SK-N-SH (cell line): ENCODE measurements at regions not wholly inside any gene's neighbourhood (a gene's known extent, or its start where the extent isn't known, plus 50 kb on each side); places are given as distances from the start of the nearest gene placed in this dataset.

Experiments
- CTCF ChIA-PET: fragments of 300-600, 350-600 bp; formaldehyde crosslinking; extraction: SDS; loops from one replicate; lab custom pipeline; 2021; lab: Yijun Ruan, JAX
- POLR2A ChIA-PET: fragments of 350-600 bp; sonication (Branson Sonifier 250); formaldehyde crosslinking; extraction: SDS; loops from one replicate; lab custom pipeline; 2020; ENCODE audit warnings: antibody characterized with exemption, inconsistent platforms; lab: Yijun Ruan, JAX
- DNase-seq: peaks from one replicate; pipeline ENCODE4 v3.0.0; 2012
- H2AFZ ChIP-seq: fragments of 200-600 bp; sonication (generic); 2 replicates; pipeline ENCODE4 v1.8.1; 2016; ENCODE audit warnings: antibody characterized with exemption, mild to moderate bottlenecking, low read depth
- H3F3A ChIP-seq: fragments of 200-600 bp; sonication (generic); replicated peaks from 2 replicates; pipeline ENCODE3; 2016; ENCODE audit warnings: antibody characterized with exemption, mild to moderate bottlenecking; ENCODE audit not compliant: insufficient read depth
- H3K27ac ChIP-seq, 2 experiments: fragments of 200-500 bp in 1 of 2; fragments of 200-600 bp in 1 of 2; sonication (Bioruptor generic) in 1 of 2; sonication (generic), shearing (Covaris generic) in 1 of 2; 2 replicates each; pipeline versions ENCODE4 v1.5.1 to v1.6.1; 2014 to 2016; ENCODE audit warnings: low read depth in 2 of 2, inconsistent platforms in 1 of 2, low read length in 1 of 2, mild to moderate bottlenecking in 1 of 2, mixed read lengths in 1 of 2
- H3K27me3 ChIP-seq: fragments of 200-600 bp; sonication (generic), shearing (Covaris generic); 2 replicates; pipeline ENCODE4 v1.6.1; 2016; ENCODE audit warnings: mixed run types; ENCODE audit not compliant: insufficient read depth
- H3K36me3 ChIP-seq, 2 experiments: fragments of 200-500 bp in 1 of 2; fragments of 200-600 bp in 1 of 2; sonication (Bioruptor generic) in 1 of 2; sonication (generic) in 1 of 2; replicated peaks in 1 of 2; 2 replicates each; pipeline versions ENCODE3 to v1.5.1; 2014 to 2016; ENCODE audit warnings: low read length in 1 of 2, mild to moderate bottlenecking in 1 of 2; ENCODE audit not compliant: insufficient read depth in 2 of 2, control insufficient read depth in 1 of 2
- H3K4me1 ChIP-seq, 2 experiments: fragments of 200-500 bp in 1 of 2; fragments of 200-600 bp in 1 of 2; sonication (Bioruptor generic) in 1 of 2; sonication (generic), shearing (Covaris generic) in 1 of 2; 2 replicates each; pipeline versions ENCODE4 v1.5.1 to v1.6.1; 2014 to 2016; ENCODE audit warnings: low read depth in 1 of 2, low read length in 1 of 2, mixed run types in 1 of 2; ENCODE audit not compliant: insufficient read depth in 2 of 2, control insufficient read depth in 1 of 2
- H3K4me2 ChIP-seq: fragments of 200-600 bp; sonication (generic), shearing (Covaris generic); 2 replicates; pipeline ENCODE4 v1.6.1; 2017; ENCODE audit warnings: mixed run types
- H3K4me3 ChIP-seq, 2 experiments: fragments of 200-500 bp in 1 of 2; fragments of 200-600 bp in 1 of 2; sonication (Bioruptor generic) in 1 of 2; sonication (generic), shearing (Covaris generic) in 1 of 2; 2 replicates each; pipeline versions ENCODE4 v1.5.1 to v1.8.1; 2014 to 2016; ENCODE audit warnings: low read depth in 2 of 2, inconsistent platforms in 1 of 2, low read length in 1 of 2, mild to moderate bottlenecking in 1 of 2, mixed read lengths in 1 of 2, moderate library complexity in 1 of 2
- H3K79me2 ChIP-seq: fragments of 200-600 bp; sonication (generic); 2 replicates; pipeline ENCODE4 v1.8.1; 2017; ENCODE audit warnings: mild to moderate bottlenecking; ENCODE audit not compliant: insufficient read depth
- H3K9ac ChIP-seq: fragments of 200-600 bp; sonication (generic); 2 replicates; pipeline ENCODE4 v1.6.1; 2017; ENCODE audit warnings: mixed run types
- H3K9me2 ChIP-seq: fragments of 200-600 bp; sonication (generic); 2 replicates; pipeline ENCODE4 v1.6.1; 2017; ENCODE audit warnings: mixed run types
- H3K9me3 ChIP-seq: fragments of 200-600 bp; sonication (generic); 2 replicates; pipeline ENCODE4 v1.6.1; 2017; ENCODE audit warnings: mixed run types, mild to moderate bottlenecking, moderate library complexity
- H4K20me1 ChIP-seq: fragments of 200-600 bp; sonication (generic); 2 replicates; pipeline ENCODE4 v1.6.1; 2017; ENCODE audit warnings: mild to moderate bottlenecking, mixed run types; ENCODE audit not compliant: insufficient read depth
- CHD2 ChIP-seq: fragments of 150-350 bp; IDR thresholded peaks from 2 replicates; pipeline ENCODE4 v1.6.1; 2018; ENCODE audit warnings: low read length; ENCODE audit not compliant: partially characterized antibody
- ELF1 ChIP-seq: IDR thresholded peaks from 2 replicates; pipeline ENCODE4 v1.4.0; 2012
- EP300 ChIP-seq, 2 experiments: IDR thresholded peaks; 2 replicates each; pipeline versions ENCODE4 v1.4.0 to v1.6.1; 2012; ENCODE audit warnings: borderline replicate concordance in 1 of 2, low read depth in 1 of 2, low read length in 1 of 2
- EZH2phosphoT487 ChIP-seq: fragments of 200-600 bp; sonication (generic); IDR thresholded peaks from 2 replicates; pipeline ENCODE4 v1.6.1; 2017; ENCODE audit warnings: low read depth, mixed run types, mild to moderate bottlenecking, antibody characterized with exemption, moderate library complexity, borderline replicate concordance
- FOXJ3 ChIP-seq: sonication (generic); formaldehyde crosslinking; IDR thresholded peaks from 2 replicates; pipeline ENCODE4 v1.5.1; 2020; ENCODE audit warnings: mild to moderate bottlenecking, missing genetic modification reagents
- GATA2 ChIP-seq: sonication (generic); formaldehyde crosslinking; IDR thresholded peaks from 2 replicates; pipeline ENCODE4 v1.5.0; 2020; ENCODE audit warnings: mild to moderate bottlenecking, missing genetic modification reagents
- RCOR1 ChIP-seq: fragments of 150-350 bp; IDR thresholded peaks from 2 replicates; pipeline ENCODE4 v1.6.1; 2017; ENCODE audit warnings: antibody characterized with exemption, low read length
- RXRA ChIP-seq: IDR thresholded peaks from 2 replicates; pipeline ENCODE4 v1.4.0; 2012; ENCODE audit warnings: low read depth, mild to moderate bottlenecking, borderline replicate concordance
- SIN3A ChIP-seq: IDR thresholded peaks from 2 replicates; pipeline ENCODE4 v1.6.1; 2012; ENCODE audit warnings: low read depth, mild to moderate bottlenecking, low read length, moderate library complexity, borderline replicate concordance
- TAF1 ChIP-seq: IDR thresholded peaks from 2 replicates; pipeline ENCODE4 v1.6.1; 2012; ENCODE audit warnings: low read depth, mild to moderate bottlenecking, low read length, moderate library complexity, borderline replicate concordance
- TEAD4 ChIP-seq: IDR thresholded peaks from 2 replicates; pipeline ENCODE4 v1.4.0; 2012; ENCODE audit warnings: mild to moderate bottlenecking, borderline replicate concordance; ENCODE audit not compliant: insufficient read depth
- YY1 ChIP-seq: IDR thresholded peaks from 2 replicates; pipeline ENCODE4 v1.4.0; 2012; ENCODE audit warnings: low read depth, mild to moderate bottlenecking
- WGBS: methylation state at CpG from one replicate; pipeline ENCODE4 v1.1.6; 2017; ENCODE audit warnings: low lambda C conversion rate; 5-methylcytosine and 5-hydroxymethylcytosine counted together
- TF ChIP-seq, protein P1 (sequence below): IDR thresholded peaks from 2 replicates; pipeline ENCODE4; 2012
- TF ChIP-seq, protein P2 (sequence below): fragments of 150-350 bp; IDR thresholded peaks from 2 replicates; pipeline ENCODE4 v1.6.1; 2017; ENCODE audit warnings: antibody characterized with exemption, low read length, low read depth, borderline replicate concordance
- TF ChIP-seq, protein P3 (sequence below): fragments of 200-600 bp; sonication (generic); IDR thresholded peaks from 2 replicates; pipeline ENCODE4 v1.6.1; 2017; ENCODE audit warnings: antibody characterized with exemption, mild to moderate bottlenecking, moderate library complexity
- TF ChIP-seq, protein P4 (sequence below): IDR thresholded peaks from 2 replicates; pipeline ENCODE4 v1.6.1; 2012; ENCODE audit warnings: mild to moderate bottlenecking, low read depth, low read length, moderate library complexity

DNA sequence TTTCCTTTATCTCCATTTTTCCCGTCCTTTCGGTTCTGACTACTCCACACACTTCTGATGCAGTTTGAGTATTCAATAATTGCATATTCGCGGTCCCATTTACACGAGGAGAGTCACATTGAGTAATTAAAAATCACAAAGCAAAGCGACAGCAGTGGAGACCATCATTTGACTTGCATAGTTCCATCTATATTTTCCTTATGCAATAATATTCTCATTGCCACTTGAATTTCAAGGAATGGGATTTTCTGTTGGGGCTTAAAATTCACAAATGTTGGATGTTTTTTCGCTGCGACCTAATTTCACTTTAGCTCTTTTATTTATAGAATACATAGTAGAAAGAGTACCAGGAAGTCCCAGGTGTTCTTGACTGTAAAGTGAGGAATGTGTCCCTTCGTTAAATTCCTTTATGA is 186.8 kb downstream of the ZEB2 start:
- Histone ChIP-seq H3K4me1 (peaks cover 0 to 4% of the 10 kb centered on the region in 2 experiments; a peak in 3 of 4 replicates), H3K9me3 (no peaks in the 10 kb centered on the region), H3K9me2 (no peaks in the 10 kb centered on the region), H3K4me3 (peak overlapping the region; percentile 58 to 78; a peak in 3 of 4 replicates), H3K36me3 (no peaks in the 10 kb centered on the region), H3K27ac (peak overlapping the region; percentile 35 to 81; a peak in 3 of 4 replicates), H3K9ac (peak overlapping the region; percentile 54; the same call in 1 of the 2 replicates), H4K20me1 (no peaks in the 10 kb centered on the region), H3K79me2 (peaks cover 11% of the 10 kb centered on the region), H2AFZ (peak overlapping the region; percentile 89), H3F3A (peaks cover 11% of the 10 kb centered on the region), H3K4me2 (peak overlapping the region; percentile 76), H3K27me3 (no peaks in the 10 kb centered on the region)
- no peak for DNase-seq
- POLR2A ChIA-PET, result no interaction called here
- 96% methylated on average over 9 of the region's 9 CpGs for WGBS
- CTCF ChIA-PET, result interaction anchor here (0.9 to 1.3 kb wide), 3 partner anchors 9 to 605 kb away, joined by 3 to 4 read pairs (median 4); no protein-coding TSS in a partner anchor
- TF ChIP-seq, protein P1, sequence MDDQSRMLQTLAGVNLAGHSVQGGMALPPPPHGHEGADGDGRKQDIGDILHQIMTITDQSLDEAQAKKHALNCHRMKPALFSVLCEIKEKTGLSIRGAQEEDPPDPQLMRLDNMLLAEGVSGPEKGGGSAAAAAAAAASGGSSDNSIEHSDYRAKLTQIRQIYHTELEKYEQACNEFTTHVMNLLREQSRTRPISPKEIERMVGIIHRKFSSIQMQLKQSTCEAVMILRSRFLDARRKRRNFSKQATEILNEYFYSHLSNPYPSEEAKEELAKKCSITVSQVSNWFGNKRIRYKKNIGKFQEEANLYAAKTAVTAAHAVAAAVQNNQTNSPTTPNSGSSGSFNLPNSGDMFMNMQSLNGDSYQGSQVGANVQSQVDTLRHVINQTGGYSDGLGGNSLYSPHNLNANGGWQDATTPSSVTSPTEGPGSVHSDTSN, result no peak
- TF ChIP-seq, protein P2, sequence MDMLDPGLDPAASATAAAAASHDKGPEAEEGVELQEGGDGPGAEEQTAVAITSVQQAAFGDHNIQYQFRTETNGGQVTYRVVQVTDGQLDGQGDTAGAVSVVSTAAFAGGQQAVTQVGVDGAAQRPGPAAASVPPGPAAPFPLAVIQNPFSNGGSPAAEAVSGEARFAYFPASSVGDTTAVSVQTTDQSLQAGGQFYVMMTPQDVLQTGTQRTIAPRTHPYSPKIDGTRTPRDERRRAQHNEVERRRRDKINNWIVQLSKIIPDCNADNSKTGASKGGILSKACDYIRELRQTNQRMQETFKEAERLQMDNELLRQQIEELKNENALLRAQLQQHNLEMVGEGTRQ, result no peak
- TF ChIP-seq ELF1 (no peak), EZH2phosphoT487 (no peak), GATA2 (no peak), TEAD4 (no peak), FOXJ3 (CRISPR knock-in tag) (no peak), CHD2 (no peak), RCOR1 (no peak), TAF1 (no peak), YY1 (no peak), EP300 (IDR thresholded peaks at IDR 0.05; ENCODE audit: borderline replicate concordance in 1 of 2, low read depth in 1 of 2, low read length in 1 of 2) (no peak), SIN3A (no peak), RXRA (no peak)
- TF ChIP-seq, protein P3, sequence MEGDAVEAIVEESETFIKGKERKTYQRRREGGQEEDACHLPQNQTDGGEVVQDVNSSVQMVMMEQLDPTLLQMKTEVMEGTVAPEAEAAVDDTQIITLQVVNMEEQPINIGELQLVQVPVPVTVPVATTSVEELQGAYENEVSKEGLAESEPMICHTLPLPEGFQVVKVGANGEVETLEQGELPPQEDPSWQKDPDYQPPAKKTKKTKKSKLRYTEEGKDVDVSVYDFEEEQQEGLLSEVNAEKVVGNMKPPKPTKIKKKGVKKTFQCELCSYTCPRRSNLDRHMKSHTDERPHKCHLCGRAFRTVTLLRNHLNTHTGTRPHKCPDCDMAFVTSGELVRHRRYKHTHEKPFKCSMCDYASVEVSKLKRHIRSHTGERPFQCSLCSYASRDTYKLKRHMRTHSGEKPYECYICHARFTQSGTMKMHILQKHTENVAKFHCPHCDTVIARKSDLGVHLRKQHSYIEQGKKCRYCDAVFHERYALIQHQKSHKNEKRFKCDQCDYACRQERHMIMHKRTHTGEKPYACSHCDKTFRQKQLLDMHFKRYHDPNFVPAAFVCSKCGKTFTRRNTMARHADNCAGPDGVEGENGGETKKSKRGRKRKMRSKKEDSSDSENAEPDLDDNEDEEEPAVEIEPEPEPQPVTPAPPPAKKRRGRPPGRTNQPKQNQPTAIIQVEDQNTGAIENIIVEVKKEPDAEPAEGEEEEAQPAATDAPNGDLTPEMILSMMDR, result no peak
- TF ChIP-seq, protein P4, sequence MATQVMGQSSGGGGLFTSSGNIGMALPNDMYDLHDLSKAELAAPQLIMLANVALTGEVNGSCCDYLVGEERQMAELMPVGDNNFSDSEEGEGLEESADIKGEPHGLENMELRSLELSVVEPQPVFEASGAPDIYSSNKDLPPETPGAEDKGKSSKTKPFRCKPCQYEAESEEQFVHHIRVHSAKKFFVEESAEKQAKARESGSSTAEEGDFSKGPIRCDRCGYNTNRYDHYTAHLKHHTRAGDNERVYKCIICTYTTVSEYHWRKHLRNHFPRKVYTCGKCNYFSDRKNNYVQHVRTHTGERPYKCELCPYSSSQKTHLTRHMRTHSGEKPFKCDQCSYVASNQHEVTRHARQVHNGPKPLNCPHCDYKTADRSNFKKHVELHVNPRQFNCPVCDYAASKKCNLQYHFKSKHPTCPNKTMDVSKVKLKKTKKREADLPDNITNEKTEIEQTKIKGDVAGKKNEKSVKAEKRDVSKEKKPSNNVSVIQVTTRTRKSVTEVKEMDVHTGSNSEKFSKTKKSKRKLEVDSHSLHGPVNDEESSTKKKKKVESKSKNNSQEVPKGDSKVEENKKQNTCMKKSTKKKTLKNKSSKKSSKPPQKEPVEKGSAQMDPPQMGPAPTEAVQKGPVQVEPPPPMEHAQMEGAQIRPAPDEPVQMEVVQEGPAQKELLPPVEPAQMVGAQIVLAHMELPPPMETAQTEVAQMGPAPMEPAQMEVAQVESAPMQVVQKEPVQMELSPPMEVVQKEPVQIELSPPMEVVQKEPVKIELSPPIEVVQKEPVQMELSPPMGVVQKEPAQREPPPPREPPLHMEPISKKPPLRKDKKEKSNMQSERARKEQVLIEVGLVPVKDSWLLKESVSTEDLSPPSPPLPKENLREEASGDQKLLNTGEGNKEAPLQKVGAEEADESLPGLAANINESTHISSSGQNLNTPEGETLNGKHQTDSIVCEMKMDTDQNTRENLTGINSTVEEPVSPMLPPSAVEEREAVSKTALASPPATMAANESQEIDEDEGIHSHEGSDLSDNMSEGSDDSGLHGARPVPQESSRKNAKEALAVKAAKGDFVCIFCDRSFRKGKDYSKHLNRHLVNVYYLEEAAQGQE, result no peak
